Spleen (tissue), 11 donors: ENCODE measurements at regions not wholly inside any gene's neighbourhood (a gene's known extent, or its start where the extent isn't known, plus 50 kb on each side); places are given as distances from the start of the nearest gene placed in this dataset.

Experiments used
- DNase-seq: peaks from one replicate; pipeline ENCODE4 v3.0.0-alpha.2; 2020
- H3K27ac ChIP-seq, 8 donors: fragments of 200-600 bp; sonication (generic) in 7 of 8; 1 replicate in 4 of 8; 2 replicates in 4 of 8; pipeline versions ENCODE4 v1.5.0 to v1.8.0; 2016 to 2021; ENCODE audit warnings: inconsistent platforms in 4 of 8, mild to moderate bottlenecking in 4 of 8, moderate library complexity in 1 of 8
- H3K27me3 ChIP-seq, 7 donors: fragments of 200-600 bp; sonication (generic) in 6 of 7; replicated peaks in 1 of 7; 1 replicate in 4 of 7; 2 replicates in 3 of 7; pipeline versions ENCODE4 v1.5.0 to v1.8.0; 2016 to 2021; ENCODE audit warnings: inconsistent platforms in 3 of 7, mild to moderate bottlenecking in 1 of 7
- H3K36me3 ChIP-seq, 6 donors: fragments of 200-600 bp; sonication (generic) in 5 of 6; 1 replicate in 4 of 6; 2 replicates in 2 of 6; pipeline versions ENCODE4 v1.5.0 to v1.8.0; 2016 to 2021; ENCODE audit warnings: inconsistent platforms in 2 of 6
- H3K4me1 ChIP-seq, 6 donors: fragments of 200-600 bp; sonication (generic) in 5 of 6; 1 replicate in 3 of 6; 2 replicates in 3 of 6; pipeline versions ENCODE4 v1.5.0 to v1.8.0; 2016 to 2021; ENCODE audit warnings: inconsistent platforms in 3 of 6
- H3K4me3 ChIP-seq, 8 donors: fragments of 200-600 bp; sonication (generic) in 7 of 8; 1 replicate in 4 of 8; 2 replicates in 4 of 8; pipeline versions ENCODE4 v1.5.0 to v1.8.0; 2016 to 2021; ENCODE audit warnings: inconsistent platforms in 4 of 8, mild to moderate bottlenecking in 4 of 8, moderate library complexity in 2 of 8
- H3K9me3 ChIP-seq, 8 donors: fragments of 200-600 bp; sonication (generic) in 7 of 8; 1 replicate in 4 of 8; 2 replicates in 4 of 8; pipeline versions ENCODE4 v1.5.0 to v1.8.0; 2016 to 2021; ENCODE audit warnings: inconsistent platforms in 4 of 8
- POLR2A ChIP-seq, 3 donors: fragments of 450-650 bp; IDR thresholded peaks; one replicate each; pipeline ENCODE4 v1.5.1; 2017; ENCODE audit warnings: antibody characterized with exemption in 3 of 3, mild to moderate bottlenecking in 1 of 3
- POLR2AphosphoS5 ChIP-seq, 3 donors: sonication (generic); formaldehyde crosslinking; IDR thresholded peaks; one replicate each; pipeline ENCODE4 v1.5.1; 2017; ENCODE audit warnings: antibody characterized with exemption in 3 of 3
- WGBS, 5 donors: extraction: QIAGEN DNeasy Blood & Tissue Kit in 3 of 5; methylation state at CpG; one replicate each; pipeline versions ENCODE4 v1.1.5 to v1.1.7; 2013 to 2018; 5-methylcytosine and 5-hydroxymethylcytosine counted together
- intact Hi-C: fragments of 100-400 bp; cut with DNase I; formaldehyde crosslinking; loops from one replicate; pipeline ENCODE4 v1.15.0; 2023; ENCODE audit warnings: low total_unique reads
- TF ChIP-seq, protein P1 (sequence below), 11 experiments: fragments of 200-600 bp in 7 of 11; fragments of 450-650 bp in 4 of 11; sonication (generic) in 4 of 11; IDR thresholded peaks in 8 of 11; conservative IDR thresholded peaks in 3 of 11; 1 replicate in 7 of 11; 2 replicates in 4 of 11; pipeline versions ENCODE4 v1.4.0 to v1.8.0; 2016 to 2021; ENCODE audit warnings: antibody characterized with exemption in 11 of 11, inconsistent platforms in 4 of 11, mild to moderate bottlenecking in 1 of 11
- donor health status: healthy with polysubstance abuse.
- donor health status: DM: no; HTN: no; CAD: no; lungs with moderate emphysema.
- donor health status: DM: no; HTN: no; CAD: no.
- donor health status: Bipolar disorder and iron deficiency.
- donor health status: healthy.
- donor health status: DM: no; HTN: no; CAD: no.
- donor health status: DM: yes; HTN: yes; CAD: no.

DNA sequence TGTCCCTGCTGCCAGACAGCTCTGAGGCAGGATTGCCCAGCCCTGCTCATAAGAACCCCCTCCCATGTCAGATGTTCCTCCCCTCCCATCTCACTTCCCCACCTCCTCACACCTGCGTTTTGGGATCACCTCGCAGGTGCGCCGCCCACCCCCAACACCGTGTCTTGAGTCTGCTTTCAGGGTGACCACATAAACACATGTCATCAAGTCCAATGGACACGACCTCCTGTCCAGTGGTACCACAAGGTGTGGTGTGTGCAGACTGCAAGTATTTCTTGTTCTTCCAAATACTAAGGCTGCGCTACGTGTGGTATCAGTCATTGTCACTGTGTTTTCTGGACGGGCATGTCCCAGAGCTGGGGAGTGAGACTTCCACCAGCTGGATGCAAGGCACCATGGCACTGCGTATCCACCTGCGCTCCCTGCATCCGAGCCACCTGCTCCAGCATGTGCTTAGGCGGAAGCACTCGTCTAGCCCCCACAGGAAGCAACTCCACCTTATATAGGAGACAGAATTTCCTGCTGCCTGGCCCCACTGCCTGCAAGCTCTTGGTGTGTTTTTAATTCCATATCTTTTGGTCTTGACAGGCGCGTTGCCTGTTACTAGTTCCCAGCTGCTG is 119.7 kb upstream of the NXT1 start:
- no peak overlapping the region for H3K27ac ChIP-seq
- WGBS, 5 donors = 44 to 62% (median 55%) methylated on average over 16 of the region's 16 CpGs
- peaks cover 0 to 18% (median 9%) of the 10 kb centered on the region in 8 donors for H3K9me3 ChIP-seq
- TF ChIP-seq POLR2AphosphoS5 (IDR thresholded peaks at IDR 0.05) (no peak), POLR2A (IDR thresholded peaks at IDR 0.05) (no peak)
- TF ChIP-seq, protein P1, sequence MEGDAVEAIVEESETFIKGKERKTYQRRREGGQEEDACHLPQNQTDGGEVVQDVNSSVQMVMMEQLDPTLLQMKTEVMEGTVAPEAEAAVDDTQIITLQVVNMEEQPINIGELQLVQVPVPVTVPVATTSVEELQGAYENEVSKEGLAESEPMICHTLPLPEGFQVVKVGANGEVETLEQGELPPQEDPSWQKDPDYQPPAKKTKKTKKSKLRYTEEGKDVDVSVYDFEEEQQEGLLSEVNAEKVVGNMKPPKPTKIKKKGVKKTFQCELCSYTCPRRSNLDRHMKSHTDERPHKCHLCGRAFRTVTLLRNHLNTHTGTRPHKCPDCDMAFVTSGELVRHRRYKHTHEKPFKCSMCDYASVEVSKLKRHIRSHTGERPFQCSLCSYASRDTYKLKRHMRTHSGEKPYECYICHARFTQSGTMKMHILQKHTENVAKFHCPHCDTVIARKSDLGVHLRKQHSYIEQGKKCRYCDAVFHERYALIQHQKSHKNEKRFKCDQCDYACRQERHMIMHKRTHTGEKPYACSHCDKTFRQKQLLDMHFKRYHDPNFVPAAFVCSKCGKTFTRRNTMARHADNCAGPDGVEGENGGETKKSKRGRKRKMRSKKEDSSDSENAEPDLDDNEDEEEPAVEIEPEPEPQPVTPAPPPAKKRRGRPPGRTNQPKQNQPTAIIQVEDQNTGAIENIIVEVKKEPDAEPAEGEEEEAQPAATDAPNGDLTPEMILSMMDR (IDR thresholded peaks at IDR 0.05 in 8 of 11, conservative IDR thresholded peaks at IDR 0.05 in 3 of 11) = no peak
- intact Hi-C loops = loop anchor here (10.0 kb wide), 2 partner anchors 176 to 536 kb away; no protein-coding TSS in a partner anchor
- no peak for DNase-seq
- H3K4me3 ChIP-seq = no peak overlapping the region
- peaks cover 0 to 4% (median 0%) of the 10 kb centered on the region in 7 donors for H3K27me3 ChIP-seq
- H3K36me3 ChIP-seq = no peaks in the 10 kb centered on the region
- peaks cover 0 to 3% (median 0%) of the 10 kb centered on the region in 6 donors for H3K4me1 ChIP-seq

DNA sequence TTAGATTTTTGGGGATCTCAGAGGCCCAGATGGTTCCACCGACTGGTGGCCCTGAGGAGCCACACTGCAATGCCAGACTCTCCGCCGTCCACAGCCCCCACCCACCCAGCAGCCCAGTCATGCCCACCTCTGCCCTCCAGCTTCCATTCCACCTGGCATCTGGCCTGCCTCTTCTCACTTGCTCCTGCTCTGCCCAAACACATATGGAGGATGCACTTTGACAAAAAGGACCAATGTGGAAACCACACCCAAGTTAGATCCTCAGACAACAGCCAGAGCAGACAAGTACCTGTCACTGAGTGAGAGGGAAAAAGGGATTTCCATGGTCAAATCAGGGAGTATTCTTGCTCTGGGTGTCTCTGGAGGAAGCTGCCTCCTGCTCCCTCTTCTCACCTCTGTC is 120.6 kb upstream of the NXT1 start:
- TF ChIP-seq, protein P1 (IDR thresholded peaks at IDR 0.05 in 8 of 11, conservative IDR thresholded peaks at IDR 0.05 in 3 of 11) = no peak
- TF ChIP-seq POLR2AphosphoS5 (IDR thresholded peaks at IDR 0.05) (no peak), POLR2A (IDR thresholded peaks at IDR 0.05) (no peak)
- Histone ChIP-seq H3K36me3 (no peaks in the 10 kb centered on the region), H3K9me3 (peaks cover 0 to 12% (median 8%) of the 10 kb centered on the region in 8 donors), H3K27ac (no peak overlapping the region), H3K27me3 (peaks cover 0 to 4% (median 0%) of the 10 kb centered on the region in 7 donors), H3K4me1 (peaks cover 0 to 9% (median 1%) of the 10 kb centered on the region in 6 donors), H3K4me3 (no peak overlapping the region)
- WGBS, 5 donors = 75 to 85% (median 83%) methylated on average over 3 of the region's 3 CpGs
- no peak for DNase-seq
- intact Hi-C loops = loop anchor here (10.0 kb wide), 2 partner anchors 175 to 535 kb away; no protein-coding TSS in a partner anchor

DNA sequence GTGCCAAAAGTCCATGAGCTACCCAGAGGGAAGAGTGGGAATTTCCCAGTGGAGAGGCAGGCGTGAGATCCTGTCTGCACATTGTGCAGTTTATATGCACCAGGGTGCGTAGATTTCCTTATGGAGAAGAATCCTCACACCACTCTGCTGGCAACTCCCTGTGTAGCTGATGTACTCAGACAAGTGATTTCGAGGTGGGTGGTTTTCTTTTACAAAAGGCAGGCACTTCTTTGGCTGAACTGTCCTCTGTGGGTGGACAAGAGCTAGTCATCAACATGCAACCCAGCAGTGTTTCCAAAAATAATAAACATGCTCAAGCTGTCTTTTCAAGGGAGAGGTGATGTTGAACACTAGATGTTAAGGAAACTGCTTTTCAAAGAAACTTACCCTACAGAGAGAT is 121.7 kb upstream of the NXT1 start:
- Histone ChIP-seq H3K9me3 (peaks cover 0 to 11% (median 8%) of the 10 kb centered on the region in 8 donors), H3K36me3 (no peaks in the 10 kb centered on the region), H3K4me1 (peaks cover 0 to 13% (median 1%) of the 10 kb centered on the region in 6 donors), H3K27ac (no peak overlapping the region), H3K4me3 (no peak overlapping the region), H3K27me3 (peaks cover 0 to 4% (median 0%) of the 10 kb centered on the region in 7 donors)
- intact Hi-C loops = no loop called here
- WGBS, 5 donors = 61 to 85% (median 80%) methylated on average over 3 of the region's 3 CpGs
- DNase-seq = no peak
- no peak for TF ChIP-seq POLR2AphosphoS5 (IDR thresholded peaks at IDR 0.05)

DNA sequence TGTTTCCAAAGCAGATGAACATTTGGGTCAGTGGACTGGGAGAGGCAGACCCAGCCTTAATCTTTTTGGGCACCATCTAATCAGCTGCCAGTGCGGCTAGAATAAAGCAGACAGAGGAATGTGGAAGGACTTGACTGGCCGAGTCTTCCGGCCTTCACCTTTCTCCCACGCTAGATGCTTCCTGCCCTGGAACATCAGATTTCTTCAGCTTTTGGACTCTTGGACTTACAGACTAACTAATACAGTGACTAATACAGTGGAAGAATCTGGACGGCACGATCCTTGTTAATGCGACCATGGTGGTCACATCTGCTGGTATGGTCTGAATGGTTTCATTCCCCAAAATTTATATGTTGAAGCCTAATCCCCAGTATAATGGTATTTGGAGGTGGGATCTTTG is 122.6 kb upstream of the NXT1 start:
- H3K9me3 ChIP-seq = peaks cover 0 to 16% (median 9%) of the 10 kb centered on the region in 8 donors

More for the DNA sequence above, 122.6 kb upstream of the NXT1 start:
- Histone ChIP-seq H3K4me3 (no peak overlapping the region), H3K27ac (no peak overlapping the region), H3K27me3 (peaks cover 0 to 4% (median 0%) of the 10 kb centered on the region in 7 donors), H3K4me1 (peaks cover 0 to 13% (median 1%) of the 10 kb centered on the region in 6 donors), H3K36me3 (no peaks in the 10 kb centered on the region)
- intact Hi-C loops = no loop called here
- WGBS, 5 donors = 91 to 93% (median 93%) methylated on average over 7 of the region's 7 CpGs
- no peak for DNase-seq
- TF ChIP-seq, protein P1 (IDR thresholded peaks at IDR 0.05 in 8 of 11, conservative IDR thresholded peaks at IDR 0.05 in 3 of 11) = no peak
- TF ChIP-seq POLR2A (IDR thresholded peaks at IDR 0.05) (no peak), POLR2AphosphoS5 (IDR thresholded peaks at IDR 0.05) (no peak)
